RCC 7860 (cell line): ENCODE measurements at regions not wholly inside any gene's neighbourhood (a gene's known extent, or its start where the extent isn't known, plus 50 kb on each side); places are given as distances from the start of the nearest gene placed in this dataset.
A peak's percentile ranks its signal among the peaks of the same experiment; 100 is the strongest.

Source experiments
- DNase-seq: peaks from one replicate; pipeline ENCODE4 v3.0.0-alpha.2; 2015; ENCODE audit warnings: low spot score
- FAIRE-seq: peaks from 2 replicates; lab custom pipeline; 2012; peaks lifted over from hg19 to GRCh38; lab: Jason Lieb, UNC

- DNase-seq = no peak
- FAIRE-seq = no peak
Measured at GRCh38 chr5:97658116-97658900, 475.3 kb upstream of the RIOK2 start.

GRCh38 chr5:97666783-97667182 lies 483.7 kb upstream of the RIOK2 start:
- no peak for DNase-seq
- FAIRE-seq = no peak

DNA sequence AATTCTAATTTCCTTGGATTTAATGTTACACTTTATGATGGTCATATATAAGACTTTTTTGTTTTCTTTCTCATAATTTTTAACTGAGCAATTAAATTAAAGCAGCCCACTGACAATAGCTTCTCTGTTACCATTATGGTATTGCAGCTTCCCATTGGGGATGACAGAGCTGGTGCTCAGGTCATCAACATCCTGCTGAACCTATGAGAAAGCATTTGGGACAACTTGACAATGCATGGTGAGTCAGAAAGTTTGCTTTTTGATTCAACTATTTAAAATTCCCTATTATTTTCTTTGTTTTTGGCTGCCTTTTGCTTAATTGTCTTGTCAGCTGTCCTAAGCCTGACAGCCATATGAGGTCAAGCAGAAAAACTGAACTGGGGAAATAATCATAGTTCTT lies 487.4 kb upstream of the RIOK2 start:
- no peak for DNase-seq
- FAIRE-seq = no peak

DNA sequence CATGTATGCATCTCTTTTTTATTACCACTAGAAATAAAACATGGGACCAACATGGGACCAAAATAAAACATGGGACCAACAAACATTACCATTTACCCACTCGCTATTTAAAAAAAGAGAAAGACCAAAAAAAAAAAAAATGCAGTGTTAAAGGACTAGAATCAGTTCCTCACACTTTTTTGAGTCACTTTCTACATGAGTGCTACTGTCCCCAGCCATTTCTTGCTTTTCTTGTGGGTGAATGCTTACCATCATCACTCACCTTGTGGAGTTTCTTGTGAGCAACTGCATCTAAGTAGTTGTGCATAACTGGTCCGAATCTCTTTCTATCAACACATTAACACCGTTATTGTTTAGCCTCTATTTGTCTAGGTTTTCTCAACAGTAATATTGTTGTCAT lies 493.6 kb upstream of the RIOK2 start:
- DNase-seq (no peak), FAIRE-seq (no peak)

- FAIRE-seq (no peak), DNase-seq (no peak)
Measured at GRCh38 chr5:97694091-97694490, 511.0 kb upstream of the RIOK2 start.

GRCh38 chr5:97714424-97714823 lies 531.4 kb upstream of the RIOK2 start:
- DNase-seq (no peak), FAIRE-seq (no peak)

DNA sequence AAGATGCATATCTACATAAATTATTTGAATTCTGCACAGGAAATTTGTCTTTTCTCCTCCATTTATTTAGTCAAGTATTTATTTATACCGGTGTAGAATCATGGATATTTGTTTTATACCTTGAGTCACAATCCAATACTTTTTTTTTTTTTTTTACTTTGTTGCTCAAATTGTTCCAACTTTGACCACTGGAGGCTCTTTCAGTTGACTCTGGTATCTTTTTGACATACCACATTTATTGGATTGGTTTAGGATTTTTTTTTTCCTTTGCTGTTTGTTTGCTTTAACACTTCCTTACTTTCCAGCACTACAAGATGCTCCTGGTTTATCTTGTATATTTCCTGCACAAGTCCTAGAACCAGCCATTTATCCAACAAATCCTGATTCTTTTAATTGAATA lies 543.1 kb upstream of the RIOK2 start:
- DNase-seq (no peak), FAIRE-seq (no peak)

DNA sequence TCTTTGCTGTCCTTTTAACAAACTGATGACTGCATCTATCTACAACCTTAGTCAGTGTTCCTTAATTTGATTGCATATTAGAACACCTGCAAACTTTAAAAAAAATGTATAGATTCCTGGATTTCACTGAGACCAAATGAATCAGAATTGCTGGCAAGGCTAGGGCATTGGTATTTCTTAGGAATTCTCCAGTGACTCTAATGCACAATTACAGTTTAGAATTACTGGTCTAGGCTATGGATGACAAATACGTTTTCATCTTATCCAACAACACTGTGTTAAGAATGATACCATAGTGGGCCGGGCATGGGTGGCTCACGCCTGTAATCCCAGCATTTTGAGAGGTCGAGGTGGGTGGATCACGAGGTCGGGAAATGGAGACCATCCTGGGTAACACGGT lies 545.9 kb upstream of the RIOK2 start:
- no peak for FAIRE-seq
- DNase-seq = no peak

- no peak for FAIRE-seq
- DNase-seq = no peak
Measured at GRCh38 chr5:97729938-97730337, 546.9 kb upstream of the RIOK2 start.

DNA sequence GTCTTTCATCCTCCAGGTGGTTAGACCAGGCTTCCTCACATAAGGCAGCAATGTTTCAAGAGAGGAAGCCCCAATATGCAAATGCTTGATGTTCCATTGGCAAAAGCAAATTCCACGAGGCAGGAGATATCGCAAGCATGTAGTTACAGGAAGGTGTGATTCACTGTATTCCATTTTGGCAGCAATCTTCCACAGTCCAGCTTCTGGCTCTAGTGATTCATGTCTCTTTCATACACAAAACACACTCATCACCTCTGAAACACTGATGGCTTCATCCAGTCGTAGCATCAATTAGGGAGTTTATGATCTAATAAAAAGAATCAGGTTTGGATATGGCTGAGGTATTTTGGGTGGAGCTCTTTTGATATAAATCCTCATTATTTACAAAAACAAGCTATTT lies 552.2 kb upstream of the RIOK2 start:
- FAIRE-seq = no peak
- no peak for DNase-seq

DNA sequence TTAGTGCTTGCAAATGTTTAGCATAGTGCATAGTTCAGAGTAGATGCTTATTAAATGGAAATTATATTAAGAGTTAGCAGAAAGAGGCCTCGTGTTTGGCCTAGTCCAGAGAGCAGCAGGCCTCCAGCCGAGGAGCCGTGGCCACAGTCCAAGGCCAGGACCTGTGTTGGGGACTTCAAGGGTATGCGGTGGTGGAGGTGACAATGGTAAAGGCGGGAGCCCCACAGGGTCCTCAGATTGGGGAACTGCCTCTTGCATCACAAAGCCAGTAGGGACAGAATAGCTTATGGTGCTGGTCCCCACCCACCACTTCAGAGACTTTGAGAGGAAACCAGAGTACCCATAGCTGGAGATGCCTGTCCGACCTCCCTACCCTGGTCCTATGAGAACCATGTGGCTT lies 554.6 kb upstream of the RIOK2 start:
- DNase-seq = no peak
- FAIRE-seq = no peak

DNA sequence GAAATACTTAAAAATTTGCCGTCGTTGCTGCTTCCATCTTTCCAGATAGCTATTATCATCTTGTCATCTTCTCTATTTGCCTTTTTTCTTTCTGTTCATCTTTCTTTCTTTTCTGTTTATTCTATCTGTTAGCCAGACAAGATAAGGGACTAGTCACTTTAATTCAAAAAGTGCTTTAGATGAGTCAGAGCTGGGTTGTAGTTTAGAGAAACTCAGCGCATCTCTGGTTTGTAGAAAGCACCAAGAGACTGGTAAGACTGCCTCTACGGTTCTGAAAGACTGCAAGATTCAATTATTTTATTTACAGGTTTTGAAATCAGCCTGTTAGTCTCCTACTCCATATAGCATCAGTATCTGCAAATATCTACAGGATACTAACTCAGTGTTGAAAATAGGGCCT lies 562.8 kb upstream of the RIOK2 start:
- no peak for DNase-seq
- FAIRE-seq = no peak

- no peak for FAIRE-seq
Measured at GRCh38 chr5:97750576-97750975, 567.5 kb upstream of the RIOK2 start.

DNA sequence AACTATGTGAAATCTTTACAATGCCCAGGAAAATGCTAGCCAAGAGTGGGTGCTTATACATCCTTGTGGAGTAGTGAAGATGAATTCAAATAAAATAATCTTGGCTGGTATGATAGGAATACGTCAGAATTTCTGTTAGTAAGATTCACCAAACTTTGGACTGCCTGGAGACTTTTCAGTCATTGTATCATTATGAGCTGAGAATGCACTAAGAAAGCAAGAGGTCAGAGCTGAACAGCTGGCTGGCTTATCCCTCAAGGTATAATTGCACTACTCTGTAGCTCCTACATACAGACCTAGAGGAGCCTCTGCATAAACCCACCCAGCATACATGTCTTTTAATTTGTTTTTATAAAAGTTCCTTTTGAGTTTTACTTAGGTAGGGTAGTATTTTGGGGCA lies 568.5 kb upstream of the RIOK2 start:
- no peak for DNase-seq
- FAIRE-seq = no peak

More at GRCh38 chr5:97750576-97750975, 567.5 kb upstream of the RIOK2 start:
- no peak for DNase-seq

GRCh38 chr5:97752871-97753270 lies 569.8 kb upstream of the RIOK2 start:
- DNase-seq = no peak

DNA sequence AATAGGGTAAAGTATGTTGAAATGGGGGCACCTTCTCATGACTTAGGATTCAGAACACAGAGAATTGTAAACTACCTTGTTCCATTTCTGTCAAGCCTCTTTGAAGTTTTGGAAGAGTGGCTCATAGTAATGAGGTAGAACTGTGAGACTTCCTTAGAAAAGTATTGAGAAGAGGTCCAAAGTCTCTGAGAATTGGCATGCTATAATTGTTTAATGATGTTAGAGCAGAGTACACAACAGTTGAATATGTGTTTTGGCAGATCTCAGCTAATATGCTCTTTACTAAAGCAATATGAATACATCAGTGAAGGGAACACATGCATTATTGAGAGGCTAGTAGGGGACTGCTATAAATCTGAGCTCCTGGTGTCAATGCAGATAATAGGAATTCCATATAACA lies 579.4 kb upstream of the RIOK2 start:
- DNase-seq (no peak), FAIRE-seq (no peak)

More at GRCh38 chr5:97752871-97753270, 569.8 kb upstream of the RIOK2 start:
- FAIRE-seq = no peak

GRCh38 chr5:97764700-97765099 lies 581.7 kb upstream of the RIOK2 start:
- FAIRE-seq = no peak
- DNase-seq = peak; percentile 8

DNA sequence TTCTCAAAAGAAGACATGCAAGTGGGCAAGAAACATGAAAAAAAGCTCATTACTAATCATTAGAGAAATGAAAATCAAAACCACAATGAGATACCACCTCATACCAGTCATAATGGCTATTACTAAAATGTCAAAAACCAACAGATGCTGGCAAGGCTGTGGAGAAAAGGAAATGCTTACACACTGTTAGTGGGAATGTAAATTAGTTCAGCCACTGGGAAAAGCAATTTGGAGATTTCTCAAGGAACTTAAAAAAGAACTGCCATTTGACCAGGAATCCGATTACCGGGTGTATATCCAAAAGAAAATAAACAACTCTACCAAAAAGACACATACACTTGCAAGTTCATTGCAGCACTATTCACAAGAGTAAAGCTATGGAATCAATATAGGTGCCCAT lies 595.4 kb upstream of the RIOK2 start:
- DNase-seq = no peak
- no peak for FAIRE-seq

DNA sequence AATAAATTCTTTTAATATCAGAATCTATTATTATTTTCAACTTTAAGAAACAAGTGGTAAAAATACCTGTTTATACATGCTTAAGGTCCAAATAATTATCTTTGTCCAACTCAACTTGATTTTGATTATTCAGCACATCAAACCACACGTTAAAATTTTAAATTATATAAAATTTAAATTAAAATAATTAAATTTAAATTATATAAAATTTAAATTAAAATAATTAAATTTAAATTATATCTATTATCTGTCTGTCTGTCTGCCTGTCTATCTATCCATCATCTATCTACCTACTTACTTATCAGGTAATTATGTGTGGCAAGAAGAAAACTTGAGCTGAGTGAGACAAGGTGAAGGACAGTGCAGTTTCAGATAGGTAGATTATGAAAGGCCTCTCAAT lies 605.3 kb upstream of the RIOK2 start:
- FAIRE-seq = no peak
- no peak for DNase-seq

- FAIRE-seq (no peak), DNase-seq (no peak)
Measured at GRCh38 chr5:97797994-97798451, 615.0 kb upstream of the RIOK2 start.

DNA sequence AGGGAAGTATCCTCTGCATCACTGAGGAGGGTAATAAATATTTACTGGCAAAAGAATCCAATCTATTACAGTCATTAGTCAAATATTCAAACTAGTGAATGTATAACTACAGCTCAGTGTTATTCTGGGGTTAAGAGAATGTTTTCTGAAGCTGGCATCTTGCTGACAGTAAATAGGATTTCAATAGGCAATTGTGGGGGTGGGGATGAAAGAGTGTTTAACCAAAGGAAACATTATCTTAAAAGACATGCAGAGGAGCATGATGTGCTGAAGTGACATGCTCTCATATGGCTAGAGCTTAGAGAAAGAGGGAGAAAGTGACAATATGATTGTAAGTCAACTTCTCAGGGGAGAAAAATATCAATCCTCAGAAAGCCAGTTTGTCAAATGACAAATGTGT lies 618.4 kb upstream of the RIOK2 start:
- DNase-seq (no peak), FAIRE-seq (no peak)

DNA sequence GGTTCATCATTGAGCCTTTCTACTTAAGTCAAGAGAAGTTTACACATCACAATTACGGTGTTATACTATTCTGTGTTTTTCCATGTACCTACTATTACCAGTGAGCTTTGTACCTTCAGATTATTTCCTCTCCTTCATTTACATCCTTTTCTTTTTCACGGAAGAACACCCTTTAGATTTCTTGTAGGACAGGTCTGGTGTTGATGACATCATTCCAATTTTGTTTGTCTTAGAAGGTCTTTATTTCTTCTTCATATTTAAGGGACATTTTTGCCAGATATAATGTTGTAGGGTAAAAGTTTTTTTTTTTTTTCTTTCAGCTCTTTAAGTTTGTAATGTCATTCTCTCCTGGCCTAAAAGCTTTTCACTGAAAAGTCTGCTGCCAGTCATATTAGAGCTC lies 637.1 kb upstream of the RIOK2 start:
- FAIRE-seq (no peak), DNase-seq (no peak)
